ENCODE measurements at regions not wholly inside any gene's neighbourhood (a gene's known extent, or its start where the extent isn't known, plus 50 kb on each side); places are given as distances from the start of the nearest gene placed in this dataset.
"Not testable (repeated sequence)": the region's sequence is repeated elsewhere in the genome, so short reads cannot be mapped to it uniquely, and the experiment has no call there.

DNA sequence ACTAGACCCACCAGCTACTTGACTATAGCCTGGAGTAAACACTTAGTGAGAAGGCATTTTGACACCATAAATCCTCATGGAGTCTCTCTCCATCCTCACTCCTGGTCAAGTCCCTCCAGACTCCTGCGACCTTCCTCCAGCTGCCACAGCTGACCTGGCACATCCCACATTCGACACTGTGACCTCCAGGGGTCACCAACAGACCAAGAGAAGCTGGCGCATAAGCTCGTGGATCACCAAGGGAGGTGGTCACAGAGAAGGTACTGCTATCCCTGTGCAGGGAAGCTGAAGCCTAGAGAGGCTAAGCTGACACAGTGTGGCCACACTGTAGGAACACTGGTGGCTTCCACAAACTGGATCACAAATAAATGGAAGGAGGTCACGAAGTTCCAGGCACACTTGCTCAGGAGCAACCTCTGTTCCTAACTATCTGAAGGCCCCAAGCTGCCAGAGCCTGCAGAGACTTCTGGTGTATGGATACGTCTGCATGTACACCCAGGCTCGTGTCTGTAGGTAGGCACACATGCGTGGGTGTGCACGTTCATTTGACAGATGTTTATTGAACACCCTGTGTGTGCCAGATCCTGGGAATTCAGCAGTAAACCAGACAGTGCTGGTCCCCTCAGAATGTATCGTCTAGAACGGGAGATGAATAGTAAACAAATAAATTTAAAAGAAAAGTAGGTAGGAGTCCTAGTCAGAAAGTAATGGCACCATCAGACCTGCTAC, 104.4 kb downstream of the C5orf15 start:
- TF ChIP-seq, protein P1, sequence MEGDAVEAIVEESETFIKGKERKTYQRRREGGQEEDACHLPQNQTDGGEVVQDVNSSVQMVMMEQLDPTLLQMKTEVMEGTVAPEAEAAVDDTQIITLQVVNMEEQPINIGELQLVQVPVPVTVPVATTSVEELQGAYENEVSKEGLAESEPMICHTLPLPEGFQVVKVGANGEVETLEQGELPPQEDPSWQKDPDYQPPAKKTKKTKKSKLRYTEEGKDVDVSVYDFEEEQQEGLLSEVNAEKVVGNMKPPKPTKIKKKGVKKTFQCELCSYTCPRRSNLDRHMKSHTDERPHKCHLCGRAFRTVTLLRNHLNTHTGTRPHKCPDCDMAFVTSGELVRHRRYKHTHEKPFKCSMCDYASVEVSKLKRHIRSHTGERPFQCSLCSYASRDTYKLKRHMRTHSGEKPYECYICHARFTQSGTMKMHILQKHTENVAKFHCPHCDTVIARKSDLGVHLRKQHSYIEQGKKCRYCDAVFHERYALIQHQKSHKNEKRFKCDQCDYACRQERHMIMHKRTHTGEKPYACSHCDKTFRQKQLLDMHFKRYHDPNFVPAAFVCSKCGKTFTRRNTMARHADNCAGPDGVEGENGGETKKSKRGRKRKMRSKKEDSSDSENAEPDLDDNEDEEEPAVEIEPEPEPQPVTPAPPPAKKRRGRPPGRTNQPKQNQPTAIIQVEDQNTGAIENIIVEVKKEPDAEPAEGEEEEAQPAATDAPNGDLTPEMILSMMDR (IDR thresholded peaks at IDR 0.05; ENCODE audit: control insufficient read depth, extremely low read depth, insufficient read depth), result no peak
- no peak overlapping the region for H3K4me3 ChIP-seq (ENCODE audit: low read depth, low read length)
- no peak for DNase-seq (ENCODE audit: low read depth)

DNA sequence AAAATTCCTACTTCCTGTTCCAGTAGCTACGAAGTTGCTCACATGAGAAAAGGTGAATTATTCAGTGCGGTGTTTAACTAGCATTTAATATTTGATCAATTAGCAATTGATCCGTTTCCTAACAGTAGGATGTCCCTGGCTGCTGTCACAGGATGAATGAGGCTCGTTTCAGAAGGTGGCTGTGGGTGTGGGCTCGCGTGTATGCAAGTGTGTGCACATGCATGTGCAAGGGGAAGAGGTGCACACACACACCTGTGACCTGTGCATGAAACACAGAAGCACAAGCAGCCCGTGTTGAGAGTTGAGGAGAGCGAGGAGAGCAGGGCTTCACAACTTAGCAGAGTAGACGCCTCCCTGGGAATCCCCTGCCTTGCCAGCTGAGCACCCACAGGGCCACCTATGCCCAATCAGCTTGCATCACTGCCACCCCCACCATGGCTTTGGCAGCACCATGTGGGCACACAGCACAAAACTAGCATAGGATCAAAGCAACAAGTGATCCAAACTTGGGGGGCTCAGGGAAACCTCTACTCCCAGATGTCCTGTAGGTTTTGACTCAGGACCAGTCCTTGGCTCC, 107.2 kb downstream of the C5orf15 start:
- no peak for DNase-seq (ENCODE audit: low read depth)
- TF ChIP-seq, protein P1 (IDR thresholded peaks at IDR 0.05; ENCODE audit: control insufficient read depth, extremely low read depth, insufficient read depth), result no peak
- H3K4me3 ChIP-seq (ENCODE audit: low read depth, low read length), result no peak overlapping the region

GRCh38 chr5:133859073-133859472, 109.4 kb downstream of the C5orf15 start:
- TF ChIP-seq, protein P1 (IDR thresholded peaks at IDR 0.05; ENCODE audit: control insufficient read depth, extremely low read depth, insufficient read depth), result no peak
- no peak for DNase-seq (ENCODE audit: low read depth)
- H3K4me3 ChIP-seq (ENCODE audit: low read depth, low read length), result no peak overlapping the region

DNA sequence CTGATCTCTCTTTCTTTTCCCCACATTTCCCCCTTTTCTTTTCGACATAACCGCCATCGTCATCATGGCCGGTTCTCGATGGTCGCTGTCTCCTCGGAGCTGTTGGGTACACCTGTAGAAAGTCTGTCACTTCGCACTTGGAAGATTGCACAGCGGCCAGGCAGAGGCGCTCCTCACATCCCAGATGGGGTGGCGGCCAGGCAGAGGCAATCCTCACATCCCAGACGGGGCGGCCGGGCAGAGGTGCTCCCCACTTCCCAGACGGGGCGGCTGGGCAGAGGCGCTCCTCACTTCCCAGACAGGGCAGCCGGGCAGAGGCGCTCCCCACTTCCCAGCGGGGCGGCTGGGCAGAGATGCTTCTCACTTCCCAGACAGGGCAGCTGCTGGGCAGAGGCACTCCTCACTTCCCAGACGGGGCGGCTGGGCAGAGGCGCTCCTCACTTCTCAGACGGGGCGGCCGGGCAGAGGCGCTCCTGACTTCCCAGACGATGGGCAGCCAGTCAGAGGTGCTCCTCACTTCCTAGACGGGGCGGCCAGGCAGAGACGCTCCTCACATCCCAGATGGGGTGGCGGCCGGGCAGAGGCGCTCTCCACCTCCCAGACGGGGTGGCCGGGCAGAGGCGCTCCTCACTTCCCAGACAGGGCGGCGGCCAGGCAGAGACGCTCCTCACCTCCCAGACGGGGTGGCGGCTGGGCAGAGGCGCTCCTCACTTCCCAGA, 110.7 kb downstream of the C5orf15 start:
- not testable (repeated sequence) for DNase-seq (ENCODE audit: low read depth); H3K4me3 ChIP-seq (ENCODE audit: low read depth, low read length)

DNA sequence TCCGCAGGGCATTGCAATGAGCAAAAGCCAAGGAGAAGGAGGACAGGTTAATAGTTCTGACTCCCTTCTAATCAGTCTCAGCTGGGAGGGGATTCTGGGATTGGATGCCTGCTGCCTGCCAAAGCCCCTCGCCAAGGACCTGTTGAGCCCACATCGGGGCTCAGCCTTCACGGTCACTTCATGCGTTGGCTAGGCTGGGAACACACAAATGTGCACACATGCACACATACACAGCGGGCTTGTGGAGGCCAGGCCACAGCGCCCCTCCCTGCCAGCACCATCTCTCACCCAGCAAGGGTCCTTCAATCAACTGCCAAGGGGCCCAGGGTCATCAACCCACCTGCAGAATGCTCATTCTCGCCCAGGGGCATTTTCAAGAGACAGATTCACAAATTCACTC, 113.9 kb downstream of the C5orf15 start:
- no peak overlapping the region for H3K4me3 ChIP-seq (ENCODE audit: low read depth, low read length)
- no peak for DNase-seq (ENCODE audit: low read depth)
- TF ChIP-seq, protein P1 (IDR thresholded peaks at IDR 0.05; ENCODE audit: control insufficient read depth, extremely low read depth, insufficient read depth), result no peak

DNA sequence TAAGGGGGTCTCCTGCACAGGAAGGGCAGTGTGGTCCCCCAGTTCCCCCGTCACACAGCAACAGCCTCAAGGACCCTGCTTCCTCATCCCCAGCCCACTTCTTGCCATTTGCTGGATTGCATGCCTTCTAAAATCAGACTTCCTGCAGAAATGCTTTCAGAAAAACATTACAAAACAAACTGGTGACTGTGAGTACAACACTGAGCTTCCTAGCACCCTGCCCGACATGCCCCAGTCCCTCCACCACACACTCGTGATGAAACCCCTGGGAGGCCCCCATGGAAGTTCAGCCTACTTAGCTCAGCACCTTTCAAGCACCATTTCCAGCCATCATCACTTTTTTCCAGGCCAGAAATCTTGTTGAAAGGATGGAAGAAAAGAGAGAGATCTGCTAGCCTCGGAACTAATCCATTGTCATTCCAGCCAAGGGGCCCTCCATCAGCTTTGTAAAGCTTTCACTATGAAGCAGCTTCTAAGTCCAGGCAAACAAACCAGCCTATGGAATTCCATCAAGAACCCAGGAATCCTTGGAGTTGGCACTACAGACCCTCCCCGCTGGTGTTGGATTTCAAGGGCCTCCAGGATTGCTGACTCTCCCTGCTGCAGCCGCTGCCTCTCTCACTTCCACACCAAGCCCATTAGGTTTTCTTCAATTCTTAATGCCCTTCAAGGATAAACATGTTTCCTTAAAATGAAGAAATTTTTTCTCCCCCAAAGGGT, 114.6 kb downstream of the C5orf15 start:
- TF ChIP-seq, protein P1 (IDR thresholded peaks at IDR 0.05; ENCODE audit: control insufficient read depth, extremely low read depth, insufficient read depth), result no peak
- DNase-seq (ENCODE audit: low read depth), result no peak
- no peak overlapping the region for H3K4me3 ChIP-seq (ENCODE audit: low read depth, low read length)

- no peak overlapping the region for H3K4me3 ChIP-seq (ENCODE audit: low read depth, low read length)
- TF ChIP-seq, protein P1 (IDR thresholded peaks at IDR 0.05; ENCODE audit: control insufficient read depth, extremely low read depth, insufficient read depth), result no peak
- no peak for DNase-seq (ENCODE audit: low read depth)
Observed at GRCh38 chr5:133851521-133851920, 116.9 kb downstream of the C5orf15 start.

Measured in LNCaP clone FGC (cell line).